ENCODE measurements at regions not wholly inside any gene's neighbourhood (a gene's known extent, or its start where the extent isn't known, plus 50 kb on each side); places are given as distances from the start of the nearest gene placed in this dataset.

DNA sequence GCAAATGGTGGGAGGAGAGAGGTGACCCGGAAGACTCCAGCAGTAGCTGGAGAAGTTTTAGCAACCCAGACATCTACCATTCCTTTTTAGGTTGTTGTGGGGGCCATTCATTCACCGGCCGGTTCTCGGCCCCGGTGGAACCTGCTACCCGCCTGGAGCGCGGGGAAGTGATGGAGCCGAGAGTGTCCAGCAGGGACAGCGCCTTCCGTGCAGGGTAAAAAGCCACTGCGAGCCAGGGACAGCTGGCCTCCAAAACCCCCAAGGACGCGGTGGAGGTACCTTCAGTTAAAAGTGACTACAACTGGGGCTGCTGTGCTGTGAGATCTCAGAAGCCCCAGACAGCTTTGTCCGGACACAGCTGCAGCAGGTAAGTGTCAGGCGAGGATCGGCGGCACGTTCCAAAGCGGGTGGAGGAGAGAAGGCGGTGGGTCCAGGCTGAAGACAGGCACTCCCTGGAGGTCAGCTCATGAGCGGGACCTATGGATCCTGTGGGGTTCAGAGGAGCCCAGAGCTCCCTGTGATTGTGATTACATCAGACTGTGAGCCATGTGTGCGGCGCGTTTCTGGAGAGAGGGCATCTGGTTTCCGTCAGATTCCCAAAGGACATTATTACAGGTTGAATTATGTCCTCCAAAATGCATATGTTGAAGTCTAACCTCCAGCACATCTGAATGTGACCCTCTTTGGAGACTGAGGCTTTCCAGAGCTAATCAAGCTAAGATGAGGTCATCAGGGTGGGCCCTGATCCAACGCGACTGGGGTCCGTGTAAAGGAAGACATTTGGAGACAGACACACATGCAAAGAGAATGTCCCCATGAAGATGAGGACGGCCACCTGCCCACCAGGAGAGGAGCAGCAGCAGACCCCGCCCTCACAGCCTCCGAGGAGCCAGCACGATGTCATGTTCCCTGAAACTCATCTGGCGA is 276.3 kb downstream of the EIPR1 start:
- Histone ChIP-seq H3K4me1 (peaks cover 0 to 7% (median 6%) of the 10 kb centered on the region in 4 donors), H3K27me3 (peaks cover 0 to 25% (median 3%) of the 10 kb centered on the region in 3 donors), H3K4me3 (no peak overlapping the region), H3K27ac (no peak overlapping the region), H3K36me3 (no peaks in the 10 kb centered on the region), H3K9me3 (no peaks in the 10 kb centered on the region)
- 79 to 86% methylated on average over 34 of the region's 34 CpGs for WGBS, 2 donors
- no peak for TF ChIP-seq EP300 (IDR thresholded peaks at IDR 0.05)
- DNase-seq = no peak
- intact Hi-C loops (cut with DNase I) = no loop called here

DNA sequence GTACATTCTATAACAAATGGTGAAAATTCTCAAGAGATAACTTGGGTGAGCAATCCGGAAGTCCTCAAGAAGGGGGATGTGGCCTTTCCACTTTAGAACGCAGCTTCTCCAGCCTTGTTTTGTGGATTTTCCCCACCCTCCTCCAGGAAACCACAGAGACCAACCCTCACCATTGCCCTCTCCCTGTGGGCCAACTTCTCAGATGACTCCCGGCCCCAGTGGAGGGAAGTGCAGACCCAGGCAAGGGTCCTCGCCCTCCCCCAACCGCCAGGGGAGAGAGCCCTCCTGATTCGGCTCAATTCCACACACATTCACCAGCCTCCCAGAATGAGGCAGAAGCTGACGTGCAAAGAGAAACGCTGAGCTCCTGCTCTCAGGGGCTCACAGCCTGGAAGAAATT is 277.2 kb downstream of the EIPR1 start:
- intact Hi-C loops (cut with DNase I) = no loop called here
- Histone ChIP-seq H3K4me3 (no peak overlapping the region), H3K27ac (no peak overlapping the region), H3K36me3 (no peaks in the 10 kb centered on the region), H3K9me3 (no peaks in the 10 kb centered on the region), H3K27me3 (peaks cover 0 to 25% (median 3%) of the 10 kb centered on the region in 3 donors), H3K4me1 (peaks cover 0 to 7% (median 6%) of the 10 kb centered on the region in 4 donors)
- no peak for TF ChIP-seq POLR2AphosphoS5 (IDR thresholded peaks at IDR 0.05)
- TF ChIP-seq EP300 (IDR thresholded peaks at IDR 0.05) = no peak
- TF ChIP-seq, protein P1, sequence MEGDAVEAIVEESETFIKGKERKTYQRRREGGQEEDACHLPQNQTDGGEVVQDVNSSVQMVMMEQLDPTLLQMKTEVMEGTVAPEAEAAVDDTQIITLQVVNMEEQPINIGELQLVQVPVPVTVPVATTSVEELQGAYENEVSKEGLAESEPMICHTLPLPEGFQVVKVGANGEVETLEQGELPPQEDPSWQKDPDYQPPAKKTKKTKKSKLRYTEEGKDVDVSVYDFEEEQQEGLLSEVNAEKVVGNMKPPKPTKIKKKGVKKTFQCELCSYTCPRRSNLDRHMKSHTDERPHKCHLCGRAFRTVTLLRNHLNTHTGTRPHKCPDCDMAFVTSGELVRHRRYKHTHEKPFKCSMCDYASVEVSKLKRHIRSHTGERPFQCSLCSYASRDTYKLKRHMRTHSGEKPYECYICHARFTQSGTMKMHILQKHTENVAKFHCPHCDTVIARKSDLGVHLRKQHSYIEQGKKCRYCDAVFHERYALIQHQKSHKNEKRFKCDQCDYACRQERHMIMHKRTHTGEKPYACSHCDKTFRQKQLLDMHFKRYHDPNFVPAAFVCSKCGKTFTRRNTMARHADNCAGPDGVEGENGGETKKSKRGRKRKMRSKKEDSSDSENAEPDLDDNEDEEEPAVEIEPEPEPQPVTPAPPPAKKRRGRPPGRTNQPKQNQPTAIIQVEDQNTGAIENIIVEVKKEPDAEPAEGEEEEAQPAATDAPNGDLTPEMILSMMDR (IDR thresholded peaks at IDR 0.05) = no peak
- no peak for TF ChIP-seq POLR2A (IDR thresholded peaks at IDR 0.05)
- WGBS, 2 donors = 42 to 64% methylated on average over 8 of the region's 8 CpGs
- no peak for DNase-seq

DNA sequence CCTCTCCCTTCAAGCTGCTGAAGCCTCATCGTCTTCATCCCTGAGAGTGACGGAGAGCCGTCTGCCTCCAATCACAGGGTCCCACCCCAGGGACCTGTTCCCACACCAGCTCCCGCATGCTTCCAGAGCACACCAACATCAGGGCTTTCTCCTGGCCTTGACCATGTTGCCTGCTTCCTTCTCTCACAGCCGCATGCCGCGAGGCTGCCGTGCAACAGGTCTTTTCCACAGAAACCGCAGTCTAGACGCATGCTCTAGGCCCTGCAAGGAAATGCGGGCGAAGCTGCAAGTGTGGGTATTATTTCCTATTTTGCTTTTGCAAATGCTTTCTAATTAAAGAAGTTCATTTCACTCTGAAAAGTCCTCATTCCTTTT is 277.8 kb downstream of the EIPR1 start:
- no peak overlapping the region for H3K4me3 ChIP-seq
- WGBS, 2 donors = 88 to 93% methylated on average over 12 of the region's 12 CpGs
- H3K9me3 ChIP-seq = no peaks in the 10 kb centered on the region
- TF ChIP-seq, protein P1 (IDR thresholded peaks at IDR 0.05) = no peak
- TF ChIP-seq POLR2AphosphoS5 (IDR thresholded peaks at IDR 0.05) = no peak
- TF ChIP-seq EP300 (IDR thresholded peaks at IDR 0.05) = no peak
- TF ChIP-seq POLR2A (IDR thresholded peaks at IDR 0.05) = no peak
- no peak for DNase-seq
- intact Hi-C loops (cut with DNase I) = no loop called here
- H3K36me3 ChIP-seq = no peaks in the 10 kb centered on the region
- peaks cover 0 to 25% (median 3%) of the 10 kb centered on the region in 3 donors for H3K27me3 ChIP-seq
- peaks cover 0 to 7% (median 6%) of the 10 kb centered on the region in 4 donors for H3K4me1 ChIP-seq
- H3K27ac ChIP-seq = no peak overlapping the region

DNA sequence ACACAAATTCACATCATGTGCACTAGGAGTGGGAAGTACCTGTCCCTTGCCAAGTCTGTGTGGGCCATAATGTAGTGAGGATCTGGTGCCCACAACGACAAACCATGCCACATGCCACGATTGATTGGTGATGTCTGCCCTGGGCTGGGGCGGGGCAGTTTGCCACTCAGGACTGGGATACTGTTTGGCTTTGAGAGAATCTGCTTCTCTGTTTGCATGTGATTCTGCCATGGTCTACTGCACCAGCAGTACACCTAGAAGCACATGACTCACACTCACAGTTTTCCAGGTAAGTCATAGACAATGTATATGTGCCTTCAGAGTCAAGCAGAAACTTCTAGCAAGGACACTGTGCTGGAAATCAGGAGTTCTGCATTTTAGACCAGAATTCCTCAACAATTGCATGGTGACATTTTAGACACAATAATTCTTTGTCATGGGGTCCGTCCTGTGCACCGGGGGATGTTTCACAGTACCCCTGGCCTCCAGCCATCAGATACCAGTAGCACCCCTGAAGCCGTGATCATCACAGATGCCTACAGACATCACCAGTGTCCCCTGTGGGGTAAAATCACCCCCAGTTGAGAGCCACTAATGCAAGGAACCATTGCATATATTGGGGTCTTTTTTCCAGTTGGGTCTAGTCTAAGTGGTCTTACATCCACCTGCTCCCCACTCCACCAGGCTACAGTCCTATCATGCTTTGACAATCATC is 278.3 kb downstream of the EIPR1 start:
- WGBS, 2 donors = 89 to 95% methylated on average over 6 of the region's 6 CpGs
- Histone ChIP-seq H3K27ac (no peak overlapping the region), H3K4me3 (no peak overlapping the region), H3K36me3 (no peaks in the 10 kb centered on the region), H3K27me3 (peaks cover 0 to 25% (median 3%) of the 10 kb centered on the region in 3 donors), H3K9me3 (no peaks in the 10 kb centered on the region), H3K4me1 (peaks cover 0 to 7% (median 6%) of the 10 kb centered on the region in 4 donors)
- no peak for TF ChIP-seq POLR2A (IDR thresholded peaks at IDR 0.05)
- no peak for DNase-seq
- intact Hi-C loops (cut with DNase I) = no loop called here

DNA sequence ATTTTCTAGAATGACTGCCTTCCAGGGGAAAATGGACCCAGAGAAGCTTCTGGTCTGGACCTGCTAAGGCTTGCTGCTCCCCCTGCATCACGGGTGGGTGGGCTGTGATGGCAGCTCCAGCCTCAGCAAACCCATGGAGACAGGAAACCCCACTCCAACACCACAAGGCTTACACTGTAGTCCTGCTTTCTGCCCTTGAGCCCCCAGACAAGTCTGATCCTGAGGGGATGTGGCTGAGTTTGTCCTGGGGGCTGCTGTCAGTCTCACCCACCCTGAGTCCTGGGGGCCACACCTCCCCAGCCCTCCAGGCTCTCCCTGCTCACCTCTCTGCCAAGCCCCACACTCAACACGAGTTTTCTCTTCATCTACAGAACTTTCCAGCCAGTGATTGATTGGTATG is 279.4 kb downstream of the EIPR1 start:
- intact Hi-C loops (cut with DNase I) = no loop called here
- no peak for DNase-seq
- WGBS, 2 donors = 45 to 74% methylated on average over 2 of the region's 2 CpGs

More for the DNA sequence above, 279.4 kb downstream of the EIPR1 start:
- H3K4me3 ChIP-seq = no peak overlapping the region
- H3K27me3 ChIP-seq = peaks cover 0 to 25% (median 3%) of the 10 kb centered on the region in 3 donors
- H3K4me1 ChIP-seq = peaks cover 0 to 7% (median 6%) of the 10 kb centered on the region in 4 donors
- H3K27ac ChIP-seq = no peak overlapping the region
- TF ChIP-seq EP300 (IDR thresholded peaks at IDR 0.05) (no peak), POLR2AphosphoS5 (IDR thresholded peaks at IDR 0.05) (no peak), POLR2A (IDR thresholded peaks at IDR 0.05) (no peak)
- TF ChIP-seq, protein P1 (IDR thresholded peaks at IDR 0.05) = no peak
- no peaks in the 10 kb centered on the region for H3K9me3 ChIP-seq
- no peaks in the 10 kb centered on the region for H3K36me3 ChIP-seq

Data from sigmoid colon (tissue), 6 donors.